ENCODE measurements at regions not wholly inside any gene's neighbourhood (a gene's known extent, or its start where the extent isn't known, plus 50 kb on each side); places are given as distances from the start of the nearest gene placed in this dataset.
A peak's percentile ranks its signal among the peaks of the same experiment; 100 is the strongest.

GRCh38 chr6:67667637-67668422, 967.3 kb upstream of the ADGRB3 start:
- DNase-seq = no peak

- DNase-seq = no peak
Observed at GRCh38 chr6:67666177-67666964, 968.7 kb upstream of the ADGRB3 start.

GRCh38 chr6:67664942-67665341, 970.1 kb upstream of the ADGRB3 start:
- no peak for DNase-seq

GRCh38 chr6:67663105-67663895, 971.8 kb upstream of the ADGRB3 start:
- no peak for DNase-seq

GRCh38 chr6:67653561-67653960, 981.5 kb upstream of the ADGRB3 start:
- DNase-seq = no peak

- DNase-seq = no peak
Observed at GRCh38 chr6:67646550-67646949, 988.5 kb upstream of the ADGRB3 start.

GRCh38 chr6:67643281-67643680, 991.8 kb upstream of the ADGRB3 start:
- no peak for DNase-seq

GRCh38 chr6:67642582-67642981, 992.5 kb upstream of the ADGRB3 start:
- DNase-seq = no peak

- no peak for DNase-seq
Observed at GRCh38 chr6:67640484-67640883, 994.6 kb upstream of the ADGRB3 start.

- DNase-seq = no peak
Observed at GRCh38 chr6:67639161-67639560, 995.9 kb upstream of the ADGRB3 start.

- DNase-seq = no peak
Observed at GRCh38 chr6:67634199-67634598, 1000.9 kb upstream of the ADGRB3 start.

GRCh38 chr6:67633058-67633457, 1002.0 kb upstream of the ADGRB3 start:
- DNase-seq = no peak

- peak in 1 of 51 donors; percentile 5 for DNase-seq
Observed at GRCh38 chr6:67630146-67630545, 1004.9 kb upstream of the ADGRB3 start.

- no peak for DNase-seq
Observed at GRCh38 chr6:67629258-67629657, 1005.8 kb upstream of the ADGRB3 start.

GRCh38 chr6:67615796-67616195, 1019.3 kb upstream of the ADGRB3 start:
- no peak for DNase-seq

- DNase-seq = no peak
Observed at GRCh38 chr6:67608099-67608749, 1026.9 kb upstream of the ADGRB3 start.

GRCh38 chr6:67606906-67607828, 1027.9 kb upstream of the ADGRB3 start:
- DNase-seq = no peak

- DNase-seq = no peak
Observed at GRCh38 chr6:67594366-67594765, 1040.7 kb upstream of the ADGRB3 start.

GRCh38 chr6:67593247-67593646, 1041.8 kb upstream of the ADGRB3 start:
- DNase-seq = no peak

- no peak for DNase-seq
Observed at GRCh38 chr6:67591910-67592309, 1043.2 kb upstream of the ADGRB3 start.
